Neural cell (in vitro differentiated cells): ENCODE measurements at regions not wholly inside any gene's neighbourhood (a gene's known extent, or its start where the extent isn't known, plus 50 kb on each side); places are given as distances from the start of the nearest gene placed in this dataset.

Experiments
- H2AFZ ChIP-seq: fragments of 200-600, 300-800 bp; sonication (generic), shearing (Covaris generic); 2 replicates; pipeline ENCODE4 v1.6.0; 2014; ENCODE audit warnings: low read depth, mild to moderate bottlenecking, antibody characterized with exemption, low read length, moderate library complexity
- H3F3A ChIP-seq: fragments of 200-600 bp; shearing (Covaris generic); 2 replicates; pipeline ENCODE4 v1.6.1; 2016; ENCODE audit warnings: mild to moderate bottlenecking, moderate library complexity, mixed read lengths, antibody characterized with exemption, low read length; ENCODE audit not compliant: insufficient read depth, poor library complexity, severe bottlenecking
- H3K27ac ChIP-seq: fragments of 200-600, 300-800 bp; sonication (generic), shearing (Covaris generic); 2 replicates; pipeline ENCODE4 v1.5.1; 2014; ENCODE audit warnings: mild to moderate bottlenecking, low read length, moderate library complexity
- H3K27me3 ChIP-seq: fragments of 300-800, 200-600 bp; sonication (generic), shearing (Covaris generic); 2 replicates; pipeline ENCODE4 v1.6.0; 2014; ENCODE audit warnings: mild to moderate bottlenecking, low read depth, low read length, moderate library complexity; ENCODE audit not compliant: insufficient read depth
- H3K36me3 ChIP-seq: fragments of 300-800, 200-600 bp; sonication (generic), shearing (Covaris generic); 2 replicates; pipeline ENCODE4 v1.5.1; 2014; ENCODE audit warnings: mild to moderate bottlenecking, antibody characterized with exemption, low read length, moderate library complexity; ENCODE audit not compliant: insufficient read depth
- H3K4me2 ChIP-seq: fragments of 300-800, 200-600 bp; sonication (generic), shearing (Covaris generic); 2 replicates; pipeline ENCODE4 v1.6.0; 2014; ENCODE audit warnings: mild to moderate bottlenecking, low read length
- H3K4me3 ChIP-seq: fragments of 300-800, 200-600 bp; sonication (generic), shearing (Covaris generic); 2 replicates; pipeline ENCODE4 v1.5.1; 2014; ENCODE audit warnings: mild to moderate bottlenecking, low read length, moderate library complexity
- H3K79me2 ChIP-seq: fragments of 200-600 bp; shearing (Covaris generic); replicated peaks from 2 replicates; pipeline ENCODE4 v1.6.0; 2014; ENCODE audit warnings: mild to moderate bottlenecking, low read length, moderate library complexity; ENCODE audit not compliant: insufficient read depth
- H3K9ac ChIP-seq: fragments of 300-800, 200-600 bp; sonication (generic), shearing (Covaris generic); 2 replicates; pipeline ENCODE4 v1.6.1; 2016; ENCODE audit warnings: mild to moderate bottlenecking, low read length, mixed read lengths
- H3K9me2 ChIP-seq: fragments of 200-600 bp; shearing (Covaris generic); 2 replicates; pipeline ENCODE4 v1.6.1; 2016; ENCODE audit warnings: mild to moderate bottlenecking, low read length, mixed read lengths; ENCODE audit not compliant: insufficient read depth
- H3K9me3 ChIP-seq: fragments of 200-600, 300-800 bp; sonication (generic), shearing (Covaris generic); 2 replicates; pipeline ENCODE4 v1.6.1; 2016; ENCODE audit warnings: mild to moderate bottlenecking, mixed run types, low read length, moderate library complexity, mixed read lengths
- H4K20me1 ChIP-seq: fragments of 200-600 bp; shearing (Covaris generic); 2 replicates; pipeline ENCODE4 v1.6.1; 2016; ENCODE audit warnings: mild to moderate bottlenecking, mixed run types; ENCODE audit not compliant: insufficient read depth
- CTCF ChIP-seq: fragments of 450-650 bp; IDR thresholded peaks from 2 replicates; pipeline ENCODE4 v1.5.1; 2014; ENCODE audit warnings: antibody characterized with exemption, mild to moderate bottlenecking, moderate library complexity; ENCODE audit not compliant: poor library complexity, severe bottlenecking
- EP300 ChIP-seq: fragments of 450-650 bp; conservative IDR thresholded peaks from 2 replicates; pipeline ENCODE4 v1.6.1; 2014; ENCODE audit warnings: antibody characterized with exemption, mild to moderate bottlenecking, moderate library complexity; ENCODE audit not compliant: poor library complexity, severe bottlenecking
- EZH2 ChIP-seq: fragments of 200-600, 300-800 bp; shearing (Covaris generic), sonication (generic); IDR thresholded peaks from 2 replicates; pipeline ENCODE4 v1.6.1; 2014; ENCODE audit warnings: antibody characterized with exemption, low read length, borderline replicate concordance, mild to moderate bottlenecking; ENCODE audit not compliant: insufficient read depth, poor library complexity, severe bottlenecking
- MXI1 ChIP-seq: fragments of 450-650 bp; conservative IDR thresholded peaks from 2 replicates; pipeline ENCODE4 v1.6.1; 2014; ENCODE audit warnings: antibody characterized with exemption, mild to moderate bottlenecking; ENCODE audit not compliant: poor library complexity, severe bottlenecking
- POLR2AphosphoS5 ChIP-seq: IDR thresholded peaks from 2 replicates; pipeline ENCODE4 v1.6.1; 2012
- RAD21 ChIP-seq: fragments of 450-650 bp; conservative IDR thresholded peaks from 2 replicates; pipeline ENCODE4 v1.6.1; 2014; ENCODE audit warnings: antibody characterized with exemption, mild to moderate bottlenecking, moderate library complexity
- SMC3 ChIP-seq: fragments of 450-650 bp; conservative IDR thresholded peaks from 2 replicates; pipeline ENCODE4 v1.6.1; 2014; ENCODE audit warnings: antibody characterized with exemption, mild to moderate bottlenecking, moderate library complexity; ENCODE audit not compliant: poor library complexity
- TAF1 ChIP-seq: IDR thresholded peaks from 2 replicates; pipeline ENCODE4 v1.6.1; 2012; ENCODE audit warnings: low read depth
- TF ChIP-seq, protein P1 (sequence below): IDR thresholded peaks from 2 replicates; pipeline ENCODE4 v1.6.1; 2012; ENCODE audit warnings: borderline replicate concordance

- Histone ChIP-seq H3K4me2 (no peak overlapping the region), H3K27ac (no peak overlapping the region), H3K9ac (no peak overlapping the region), H2AFZ (no peak overlapping the region), H3K36me3 (no peaks in the 10 kb centered on the region), H4K20me1 (no peaks in the 10 kb centered on the region), H3K27me3 (no peaks in the 10 kb centered on the region), H3K9me3 (no peaks in the 10 kb centered on the region), H3F3A (no peaks in the 10 kb centered on the region), H3K9me2 (no peaks in the 10 kb centered on the region), H3K4me3 (no peak overlapping the region), H3K79me2 (no peaks in the 10 kb centered on the region)
- TF ChIP-seq SMC3 (no peak), EZH2 (no peak), POLR2AphosphoS5 (no peak)
- TF ChIP-seq, protein P1, sequence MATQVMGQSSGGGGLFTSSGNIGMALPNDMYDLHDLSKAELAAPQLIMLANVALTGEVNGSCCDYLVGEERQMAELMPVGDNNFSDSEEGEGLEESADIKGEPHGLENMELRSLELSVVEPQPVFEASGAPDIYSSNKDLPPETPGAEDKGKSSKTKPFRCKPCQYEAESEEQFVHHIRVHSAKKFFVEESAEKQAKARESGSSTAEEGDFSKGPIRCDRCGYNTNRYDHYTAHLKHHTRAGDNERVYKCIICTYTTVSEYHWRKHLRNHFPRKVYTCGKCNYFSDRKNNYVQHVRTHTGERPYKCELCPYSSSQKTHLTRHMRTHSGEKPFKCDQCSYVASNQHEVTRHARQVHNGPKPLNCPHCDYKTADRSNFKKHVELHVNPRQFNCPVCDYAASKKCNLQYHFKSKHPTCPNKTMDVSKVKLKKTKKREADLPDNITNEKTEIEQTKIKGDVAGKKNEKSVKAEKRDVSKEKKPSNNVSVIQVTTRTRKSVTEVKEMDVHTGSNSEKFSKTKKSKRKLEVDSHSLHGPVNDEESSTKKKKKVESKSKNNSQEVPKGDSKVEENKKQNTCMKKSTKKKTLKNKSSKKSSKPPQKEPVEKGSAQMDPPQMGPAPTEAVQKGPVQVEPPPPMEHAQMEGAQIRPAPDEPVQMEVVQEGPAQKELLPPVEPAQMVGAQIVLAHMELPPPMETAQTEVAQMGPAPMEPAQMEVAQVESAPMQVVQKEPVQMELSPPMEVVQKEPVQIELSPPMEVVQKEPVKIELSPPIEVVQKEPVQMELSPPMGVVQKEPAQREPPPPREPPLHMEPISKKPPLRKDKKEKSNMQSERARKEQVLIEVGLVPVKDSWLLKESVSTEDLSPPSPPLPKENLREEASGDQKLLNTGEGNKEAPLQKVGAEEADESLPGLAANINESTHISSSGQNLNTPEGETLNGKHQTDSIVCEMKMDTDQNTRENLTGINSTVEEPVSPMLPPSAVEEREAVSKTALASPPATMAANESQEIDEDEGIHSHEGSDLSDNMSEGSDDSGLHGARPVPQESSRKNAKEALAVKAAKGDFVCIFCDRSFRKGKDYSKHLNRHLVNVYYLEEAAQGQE = no peak
Observed at GRCh38 chr4:1554246-1554875, 129.8 kb downstream of the FAM53A start.

DNA sequence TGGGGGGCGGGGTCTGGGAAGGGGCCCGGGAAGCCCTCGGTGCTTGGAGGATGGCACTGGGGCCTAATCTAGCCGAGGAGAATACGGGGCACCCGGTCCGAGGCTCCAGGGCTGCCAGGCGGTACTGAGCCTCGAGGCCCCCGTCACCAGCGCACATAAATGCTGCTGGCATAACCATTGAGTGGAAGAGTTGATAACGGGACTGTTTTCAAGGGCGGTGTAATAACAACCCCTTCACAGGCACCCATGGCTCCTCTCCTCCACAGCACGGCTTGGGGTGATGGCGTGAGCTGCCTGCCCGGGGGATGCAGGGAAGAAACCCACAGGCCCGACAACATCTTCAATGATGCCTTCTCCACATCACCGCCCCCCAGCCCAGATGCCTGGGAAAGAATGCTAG, 130.7 kb downstream of the FAM53A start:
- Histone ChIP-seq H3K79me2 (no peaks in the 10 kb centered on the region), H3K4me2 (no peak overlapping the region), H3K9ac (no peak overlapping the region), H3F3A (no peaks in the 10 kb centered on the region), H3K36me3 (no peaks in the 10 kb centered on the region), H3K9me2 (no peaks in the 10 kb centered on the region), H3K27ac (no peak overlapping the region), H3K4me3 (no peak overlapping the region), H3K9me3 (no peaks in the 10 kb centered on the region), H2AFZ (no peak overlapping the region), H3K27me3 (no peaks in the 10 kb centered on the region), H4K20me1 (no peaks in the 10 kb centered on the region)
- TF ChIP-seq EP300 = no peak
- no peak for TF ChIP-seq POLR2AphosphoS5
- no peak for TF ChIP-seq EZH2
- TF ChIP-seq MXI1 = no peak
- no peak for TF ChIP-seq TAF1
- no peak for TF ChIP-seq SMC3
- TF ChIP-seq, protein P1 = no peak
- no peak for TF ChIP-seq RAD21
- no peak for TF ChIP-seq CTCF
